KMS-11 (cell line): ENCODE measurements at regions not wholly inside any gene's neighbourhood (a gene's known extent, or its start where the extent isn't known, plus 50 kb on each side); places are given as distances from the start of the nearest gene placed in this dataset.

Experiments
- H2AFZ ChIP-seq: fragments of 200-600 bp; sonication (generic); 2 replicates; pipeline ENCODE4 v1.6.1; 2016; ENCODE audit warnings: antibody characterized with exemption, mixed run types, low read depth
- H3K27ac ChIP-seq: fragments of 200-600 bp; sonication (generic); 2 replicates; pipeline ENCODE4 v1.6.1; 2016; ENCODE audit warnings: mild to moderate bottlenecking, mixed run types
- H3K27me3 ChIP-seq: fragments of 200-600 bp; sonication (generic); 2 replicates; pipeline ENCODE4 v1.6.1; 2017; ENCODE audit warnings: mild to moderate bottlenecking, low read depth, mixed run types, moderate library complexity; ENCODE audit not compliant: insufficient read depth
- H3K36me3 ChIP-seq: fragments of 200-600 bp; sonication (generic); 2 replicates; pipeline ENCODE4 v1.6.1; 2017; ENCODE audit warnings: mild to moderate bottlenecking, mixed run types; ENCODE audit not compliant: insufficient read depth
- H3K4me1 ChIP-seq: fragments of 200-600 bp; sonication (generic); 2 replicates; pipeline ENCODE4 v1.6.1; 2016; ENCODE audit warnings: mild to moderate bottlenecking, low read depth, mixed run types; ENCODE audit not compliant: poor library complexity, severe bottlenecking
- H3K4me2 ChIP-seq: fragments of 200-600 bp; sonication (generic); 2 replicates; pipeline ENCODE4 v1.7.0; 2016; ENCODE audit warnings: mild to moderate bottlenecking, mixed run types
- H3K4me3 ChIP-seq: fragments of 200-600 bp; sonication (generic); IDR thresholded peaks from 2 replicates; pipeline ENCODE4 v1.6.1; 2017; ENCODE audit warnings: low read depth, low read length, mixed read lengths; ENCODE audit not compliant: insufficient read depth
- H3K79me2 ChIP-seq: fragments of 200-600 bp; sonication (generic); 2 replicates; pipeline ENCODE4 v1.6.1; 2016; ENCODE audit warnings: low read depth, mixed run types; ENCODE audit not compliant: insufficient read depth
- H3K9ac ChIP-seq: fragments of 200-600 bp; sonication (generic); 2 replicates; pipeline ENCODE4 v1.6.1; 2016; ENCODE audit warnings: mild to moderate bottlenecking, mixed run types
- H4K20me1 ChIP-seq: fragments of 200-600 bp; sonication (generic); 2 replicates; pipeline ENCODE4 v1.6.1; 2016; ENCODE audit warnings: mild to moderate bottlenecking, mixed run types; ENCODE audit not compliant: insufficient read depth
- CTCF ChIP-seq: fragments of 200-600 bp; sonication (generic); conservative IDR thresholded peaks from 2 replicates; pipeline ENCODE4 v1.6.1; 2017; ENCODE audit warnings: low read depth, mild to moderate bottlenecking, antibody characterized with exemption, low read length, moderate library complexity, mixed read lengths

DNA sequence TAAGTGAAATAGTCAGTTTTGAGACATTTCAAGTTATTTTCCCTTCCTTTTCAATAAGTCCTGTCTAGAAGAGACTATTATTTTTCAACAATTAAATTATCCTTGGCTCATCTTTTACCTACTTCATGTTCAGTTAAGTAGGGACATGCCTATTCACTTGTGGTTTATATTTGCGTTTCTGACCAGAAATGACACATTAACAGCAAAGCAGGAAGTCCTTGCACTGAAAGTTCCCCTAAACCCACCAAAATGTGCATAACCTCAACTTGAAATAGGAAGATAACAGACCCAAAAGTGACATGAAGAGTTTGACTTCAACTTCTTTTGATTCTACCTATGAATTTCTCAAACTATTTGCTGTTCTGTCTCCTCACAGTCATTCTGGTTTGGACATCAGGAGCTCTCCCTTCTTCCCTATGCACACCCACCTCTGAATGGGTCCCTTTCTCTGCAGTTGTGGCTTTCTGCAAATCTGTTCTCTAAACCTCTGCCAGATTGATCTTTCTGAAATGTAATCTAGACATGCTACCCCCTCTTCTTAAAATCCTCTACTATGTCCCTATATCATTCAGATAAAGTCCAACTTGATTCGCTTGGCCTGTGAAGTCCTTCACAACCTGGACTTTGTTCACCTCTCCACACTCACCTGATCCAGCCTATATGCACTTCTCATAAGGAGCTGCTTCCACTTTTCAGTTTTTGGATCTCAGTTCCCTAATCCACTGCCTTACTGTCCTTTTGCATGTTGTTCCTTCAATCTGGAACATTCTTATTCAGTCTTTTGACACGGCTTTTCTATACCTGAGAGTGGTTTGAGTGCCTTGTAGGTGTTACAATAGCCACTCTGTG lies 661.5 kb upstream of the ADGRL4 start:
- Histone ChIP-seq H2AFZ (no peak overlapping the region), H3K4me2 (no peak overlapping the region), H3K36me3 (no peaks in the 10 kb centered on the region), H3K4me1 (no peaks in the 10 kb centered on the region), H3K27me3 (no peaks in the 10 kb centered on the region), H3K4me3 (no peak overlapping the region), H4K20me1 (no peaks in the 10 kb centered on the region), H3K79me2 (no peaks in the 10 kb centered on the region), H3K9ac (no peak overlapping the region), H3K27ac (no peak overlapping the region)
- TF ChIP-seq CTCF = no peak

GRCh38 chr1:79667166-79667565 lies 660.6 kb upstream of the ADGRL4 start:
- Histone ChIP-seq H3K27me3 (no peaks in the 10 kb centered on the region), H3K4me1 (no peaks in the 10 kb centered on the region), H4K20me1 (no peaks in the 10 kb centered on the region), H3K4me2 (no peak overlapping the region), H3K79me2 (no peaks in the 10 kb centered on the region), H3K9ac (no peak overlapping the region), H3K27ac (no peak overlapping the region), H3K4me3 (no peak overlapping the region), H2AFZ (no peak overlapping the region), H3K36me3 (no peaks in the 10 kb centered on the region)
- no peak for TF ChIP-seq CTCF

DNA sequence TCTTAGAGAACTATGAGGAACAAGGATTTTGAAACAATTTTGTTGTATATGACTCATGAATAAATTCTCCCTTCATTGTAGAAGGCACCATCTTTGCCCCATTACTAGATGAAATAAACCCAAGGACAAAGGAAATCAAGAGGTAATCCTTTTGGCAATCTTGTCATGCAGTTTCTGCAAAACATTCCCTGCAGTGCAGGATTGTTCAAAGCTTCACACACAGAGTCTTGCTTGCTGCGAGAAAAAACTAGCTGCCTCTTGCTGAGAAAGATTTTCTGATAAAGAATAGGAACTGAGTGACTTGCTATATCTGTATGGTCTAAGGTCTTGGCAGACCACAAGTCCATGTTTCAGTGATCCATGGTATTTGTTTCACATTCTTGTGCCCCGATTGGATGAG lies 657.4 kb upstream of the ADGRL4 start:
- Histone ChIP-seq H3K4me1 (no peaks in the 10 kb centered on the region), H3K79me2 (no peaks in the 10 kb centered on the region), H3K4me3 (no peak overlapping the region), H3K27ac (no peak overlapping the region), H3K27me3 (no peaks in the 10 kb centered on the region), H2AFZ (no peak overlapping the region), H3K9ac (no peak overlapping the region), H3K4me2 (no peak overlapping the region), H3K36me3 (no peaks in the 10 kb centered on the region), H4K20me1 (no peaks in the 10 kb centered on the region)
- no peak for TF ChIP-seq CTCF

DNA sequence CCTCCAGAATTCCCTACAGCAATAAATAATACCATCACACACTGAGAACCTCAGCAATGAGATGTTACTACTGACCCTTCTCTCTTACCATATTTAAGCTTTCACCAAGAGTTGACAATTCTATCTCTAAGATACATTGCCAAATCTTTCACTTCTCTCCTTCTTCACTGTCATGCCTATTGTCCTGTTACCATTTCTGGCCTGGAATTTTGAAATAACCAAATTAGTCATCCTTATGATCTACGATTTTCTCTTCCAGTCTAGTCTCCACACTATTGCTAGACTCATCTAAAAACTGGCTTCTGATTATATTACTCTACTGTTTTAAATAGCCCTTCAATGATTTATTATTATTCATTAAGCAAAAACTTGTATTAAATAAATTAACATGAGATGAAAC lies 656.1 kb upstream of the ADGRL4 start:
- no peaks in the 10 kb centered on the region for H4K20me1 ChIP-seq
- H3K36me3 ChIP-seq = no peaks in the 10 kb centered on the region
- no peaks in the 10 kb centered on the region for H3K79me2 ChIP-seq
- TF ChIP-seq CTCF = no peak
- H3K27ac ChIP-seq = no peak overlapping the region
- H3K4me2 ChIP-seq = no peak overlapping the region
- no peak overlapping the region for H3K9ac ChIP-seq
- no peak overlapping the region for H2AFZ ChIP-seq
- no peaks in the 10 kb centered on the region for H3K4me1 ChIP-seq
- H3K4me3 ChIP-seq = no peak overlapping the region
- H3K27me3 ChIP-seq = no peaks in the 10 kb centered on the region
